Endodermal cell (in vitro differentiated cells): ENCODE measurements at regions not wholly inside any gene's neighbourhood (a gene's known extent, or its start where the extent isn't known, plus 50 kb on each side); places are given as distances from the start of the nearest gene placed in this dataset.

Source experiments
- DNase-seq: peaks from one replicate; pipeline ENCODE4 v3.0.0-alpha.2; 2017
- H3K27ac ChIP-seq: 2 replicates; pipeline ENCODE4 v1.5.1; 2013; ENCODE audit warnings: mild to moderate bottlenecking, low read depth, low read length, moderate library complexity
- H3K27me3 ChIP-seq: 2 replicates; pipeline ENCODE4 v1.6.1; 2013; ENCODE audit warnings: mild to moderate bottlenecking, low read length, moderate library complexity; ENCODE audit not compliant: insufficient read depth, control insufficient read depth, poor library complexity, severe bottlenecking
- H3K36me3 ChIP-seq: 2 replicates; pipeline ENCODE4 v1.7.0; 2013; ENCODE audit warnings: mild to moderate bottlenecking, low read length, moderate library complexity; ENCODE audit not compliant: control insufficient read depth, insufficient read depth
- H3K4me1 ChIP-seq: one replicate; pipeline ENCODE4 v1.7.0; 2013; ENCODE audit warnings: low read length; ENCODE audit not compliant: control insufficient read depth, insufficient read depth
- H3K4me3 ChIP-seq: 2 replicates; pipeline ENCODE4 v1.5.1; 2013; ENCODE audit warnings: mild to moderate bottlenecking, low read length, moderate library complexity
- H3K9ac ChIP-seq: 2 replicates; pipeline ENCODE4 v1.6.1; 2013; ENCODE audit warnings: mild to moderate bottlenecking, low read length, moderate library complexity; ENCODE audit not compliant: poor library complexity, severe bottlenecking; ENCODE audit errors: extremely low read depth
- H3K9me3 ChIP-seq: 2 replicates; pipeline ENCODE4 v1.6.1; 2013; ENCODE audit warnings: mild to moderate bottlenecking, low read length, moderate library complexity; ENCODE audit not compliant: control insufficient read depth
- H3K27ac Mint-ChIP-seq: 2 replicates; pipeline ENCODE4 v1.8.0; 2020; ENCODE audit warnings: mixed read lengths
- H3K27me3 Mint-ChIP-seq: 2 replicates; pipeline ENCODE4 v1.8.0; 2021; ENCODE audit warnings: mild to moderate bottlenecking, mixed read lengths; ENCODE audit not compliant: insufficient read depth
- H3K36me3 Mint-ChIP-seq: 2 replicates; pipeline ENCODE4 v1.8.0; 2020; ENCODE audit warnings: low read depth, mixed read lengths
- H3K4me1 Mint-ChIP-seq: 2 replicates; pipeline ENCODE4 v1.8.0; 2020; ENCODE audit warnings: mixed read lengths
- H3K4me3 Mint-ChIP-seq: 2 replicates; pipeline ENCODE4 v1.8.0; 2020; ENCODE audit warnings: mild to moderate bottlenecking, moderate library complexity, mixed read lengths
- H3K9me3 Mint-ChIP-seq: 2 replicates; pipeline ENCODE4 v1.8.0; 2020; ENCODE audit warnings: mild to moderate bottlenecking, mixed read lengths
- WGBS, 2 experiments: methylation state at CpG; one replicate each; pipeline versions ENCODE4 v1.1.5 to v1.1.7; 2013; ENCODE audit warnings: missing lambda C conversion rate in 2 of 2, mixed read lengths in 1 of 2; ENCODE audit not compliant: insufficient coverage in 1 of 2, insufficient read length in 1 of 2; 5-methylcytosine and 5-hydroxymethylcytosine counted together
- TF ChIP-seq, protein P1 (sequence below): fragments of 200-600 bp; sonication (generic); conservative IDR thresholded peaks from 2 replicates; pipeline ENCODE4 v1.5.0; 2021; ENCODE audit warnings: antibody characterized with exemption, mild to moderate bottlenecking

- H3K4me1 ChIP-seq, result peaks cover 7% of the 10 kb centered on the region
- H3K9ac ChIP-seq, result no peak overlapping the region
- H3K27ac ChIP-seq, result no peak overlapping the region
- TF ChIP-seq, protein P1, sequence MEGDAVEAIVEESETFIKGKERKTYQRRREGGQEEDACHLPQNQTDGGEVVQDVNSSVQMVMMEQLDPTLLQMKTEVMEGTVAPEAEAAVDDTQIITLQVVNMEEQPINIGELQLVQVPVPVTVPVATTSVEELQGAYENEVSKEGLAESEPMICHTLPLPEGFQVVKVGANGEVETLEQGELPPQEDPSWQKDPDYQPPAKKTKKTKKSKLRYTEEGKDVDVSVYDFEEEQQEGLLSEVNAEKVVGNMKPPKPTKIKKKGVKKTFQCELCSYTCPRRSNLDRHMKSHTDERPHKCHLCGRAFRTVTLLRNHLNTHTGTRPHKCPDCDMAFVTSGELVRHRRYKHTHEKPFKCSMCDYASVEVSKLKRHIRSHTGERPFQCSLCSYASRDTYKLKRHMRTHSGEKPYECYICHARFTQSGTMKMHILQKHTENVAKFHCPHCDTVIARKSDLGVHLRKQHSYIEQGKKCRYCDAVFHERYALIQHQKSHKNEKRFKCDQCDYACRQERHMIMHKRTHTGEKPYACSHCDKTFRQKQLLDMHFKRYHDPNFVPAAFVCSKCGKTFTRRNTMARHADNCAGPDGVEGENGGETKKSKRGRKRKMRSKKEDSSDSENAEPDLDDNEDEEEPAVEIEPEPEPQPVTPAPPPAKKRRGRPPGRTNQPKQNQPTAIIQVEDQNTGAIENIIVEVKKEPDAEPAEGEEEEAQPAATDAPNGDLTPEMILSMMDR, result no peak
- peaks cover 18% of the 10 kb centered on the region for H3K4me1 Mint-ChIP-seq
- H3K27me3 Mint-ChIP-seq, result peaks cover 91% of the 10 kb centered on the region
- H3K9me3 ChIP-seq, result peaks cover 5% of the 10 kb centered on the region
- no peak overlapping the region for H3K4me3 ChIP-seq
- H3K4me3 Mint-ChIP-seq, result no peak overlapping the region
- WGBS, 2 experiments, result 92 to 95% methylated on average over 2 to 4 of the region's 4 CpGs
- H3K27ac Mint-ChIP-seq, result no peak overlapping the region
- no peak for DNase-seq
- H3K36me3 Mint-ChIP-seq, result no peaks in the 10 kb centered on the region
- H3K36me3 ChIP-seq, result no peaks in the 10 kb centered on the region
- peaks cover 6% of the 10 kb centered on the region for H3K9me3 Mint-ChIP-seq
- peaks cover 27% of the 10 kb centered on the region for H3K27me3 ChIP-seq
These were observed 168.7 kb downstream of the PAX1 start for GRCh38 chr20:21874127-21874526.

GRCh38 chr20:21873291-21873690 lies 167.8 kb downstream of the PAX1 start:
- peaks cover 6% of the 10 kb centered on the region for H3K9me3 Mint-ChIP-seq
- Histone ChIP-seq H3K4me1 (peaks cover 13% of the 10 kb centered on the region), H3K27ac (no peak overlapping the region), H3K9ac (no peak overlapping the region), H3K27me3 (peaks cover 30% of the 10 kb centered on the region), H3K4me3 (no peak overlapping the region), H3K36me3 (no peaks in the 10 kb centered on the region), H3K9me3 (peaks cover 5% of the 10 kb centered on the region)
- no peaks in the 10 kb centered on the region for H3K36me3 Mint-ChIP-seq
- TF ChIP-seq, protein P1, result no peak
- no peak overlapping the region for H3K4me3 Mint-ChIP-seq
- 88% methylated on average over 3 of the region's 3 CpGs; no CpG with 5 or more reads in 1 of the 2 experiments for WGBS, 2 experiments
- no peak for DNase-seq
- H3K27ac Mint-ChIP-seq, result no peak overlapping the region
- H3K4me1 Mint-ChIP-seq, result peaks cover 18% of the 10 kb centered on the region
- H3K27me3 Mint-ChIP-seq, result peaks cover 91% of the 10 kb centered on the region

DNA sequence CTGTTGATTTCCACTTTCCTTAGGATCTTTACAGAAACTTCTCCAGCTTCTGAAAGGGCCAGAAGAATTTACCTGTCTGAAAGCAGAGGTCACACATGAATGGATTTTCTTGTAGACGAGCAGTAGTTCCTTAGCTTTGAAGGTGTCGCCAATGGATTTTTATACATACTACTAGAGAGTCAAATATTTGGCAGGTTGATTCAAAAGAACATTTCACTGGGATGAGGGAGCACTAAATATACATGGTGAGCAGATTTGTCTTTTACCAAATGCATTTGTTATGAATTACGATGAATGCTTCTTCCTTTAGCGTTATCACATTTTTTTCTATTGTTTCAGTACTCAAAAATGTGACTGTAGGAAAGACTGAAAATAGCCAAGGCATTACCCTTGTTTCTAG lies 162.3 kb downstream of the PAX1 start:
- TF ChIP-seq, protein P1, result no peak
- no peak for DNase-seq
- no peak overlapping the region for H3K4me3 ChIP-seq
- H3K36me3 ChIP-seq, result no peaks in the 10 kb centered on the region
- no peak overlapping the region for H3K4me3 Mint-ChIP-seq
- H3K27ac ChIP-seq, result no peak overlapping the region
- no peak overlapping the region for H3K9ac ChIP-seq
- H3K9me3 ChIP-seq, result no peaks in the 10 kb centered on the region
- H3K4me1 Mint-ChIP-seq, result peaks cover 28% of the 10 kb centered on the region
- no peaks in the 10 kb centered on the region for H3K9me3 Mint-ChIP-seq
- no peaks in the 10 kb centered on the region for H3K36me3 Mint-ChIP-seq
- peaks cover 89% of the 10 kb centered on the region for H3K27me3 Mint-ChIP-seq
- H3K27me3 ChIP-seq, result peaks cover 46% of the 10 kb centered on the region
- WGBS, 2 experiments, result 95 to 97% methylated on average over 4 of the region's 4 CpGs
- peaks cover 17% of the 10 kb centered on the region for H3K4me1 ChIP-seq
- no peak overlapping the region for H3K27ac Mint-ChIP-seq
